ENCODE measurements at regions not wholly inside any gene's neighbourhood (a gene's known extent, or its start where the extent isn't known, plus 50 kb on each side); places are given as distances from the start of the nearest gene placed in this dataset.
A peak's percentile ranks its signal among the peaks of the same experiment; 100 is the strongest.

GRCh38 chr3:107235928-107236315, 141.3 kb upstream of the CCDC54 start:
- H3K9me3 ChIP-seq (ENCODE audit: control insufficient read depth in 2 of 2, insufficient read depth in 1 of 2, low read length in 1 of 2), result no peaks in the 10 kb centered on the region
- peaks cover 0 to 2% of the 10 kb centered on the region in 2 donors for H3K27me3 ChIP-seq (ENCODE audit: control insufficient read depth in 2 of 2, insufficient read depth in 1 of 2, low read length in 1 of 2)
- H3K36me3 ChIP-seq (ENCODE audit: control insufficient read depth in 2 of 2, insufficient read depth in 2 of 2, low read length in 1 of 2), result no peaks in the 10 kb centered on the region
- peak; percentile 42 to 87 (median 60) for DNase-seq (ENCODE audit: low read depth in 6 of 9, low spot score in 9 of 9)
- H3K4me1 ChIP-seq (ENCODE audit: control insufficient read depth in 2 of 2, insufficient read depth in 2 of 2, low read length in 2 of 2), result peaks cover 0 to 7% of the 10 kb centered on the region in 2 donors
- WGBS, result 11% methylated on average over 5 of the region's 5 CpGs
- no peak overlapping the region for H3K27ac ChIP-seq (ENCODE audit: low read depth in 1 of 2, low read length in 1 of 2)
- H3K4me3 ChIP-seq (ENCODE audit: low read length in 2 of 2), result peak overlapping the region in 1 of 2 donors; percentile 24

GRCh38 chr3:107236655-107237337, 140.4 kb upstream of the CCDC54 start:
- H3K27me3 ChIP-seq (ENCODE audit: control insufficient read depth in 2 of 2, insufficient read depth in 1 of 2, low read length in 1 of 2), result peaks cover 0 to 4% of the 10 kb centered on the region in 2 donors
- 96% methylated on average over 4 of the region's 4 CpGs for WGBS

GRCh38 chr3:107238787-107239186, 138.5 kb upstream of the CCDC54 start:
- peaks cover 0 to 12% of the 10 kb centered on the region in 2 donors for H3K4me1 ChIP-seq (ENCODE audit: control insufficient read depth in 2 of 2, insufficient read depth in 2 of 2, low read length in 2 of 2)
- H3K27ac ChIP-seq (ENCODE audit: low read depth in 1 of 2, low read length in 1 of 2), result no peak overlapping the region
- no peak overlapping the region for H3K4me3 ChIP-seq (ENCODE audit: low read length in 2 of 2)
- H3K36me3 ChIP-seq (ENCODE audit: control insufficient read depth in 2 of 2, insufficient read depth in 2 of 2, low read length in 1 of 2), result no peaks in the 10 kb centered on the region
- peaks cover 0 to 4% of the 10 kb centered on the region in 2 donors for H3K27me3 ChIP-seq (ENCODE audit: control insufficient read depth in 2 of 2, insufficient read depth in 1 of 2, low read length in 1 of 2)
- WGBS, result 96% methylated on average over 2 of the region's 2 CpGs
- H3K9me3 ChIP-seq (ENCODE audit: control insufficient read depth in 2 of 2, insufficient read depth in 1 of 2, low read length in 1 of 2), result no peaks in the 10 kb centered on the region
- DNase-seq (ENCODE audit: low read depth in 6 of 9, low spot score in 9 of 9), result no peak

More at GRCh38 chr3:107236655-107237337, 140.4 kb upstream of the CCDC54 start:
- H3K4me3 ChIP-seq (ENCODE audit: low read length in 2 of 2), result no peak overlapping the region
- no peak overlapping the region for H3K27ac ChIP-seq (ENCODE audit: low read depth in 1 of 2, low read length in 1 of 2)
- H3K36me3 ChIP-seq (ENCODE audit: control insufficient read depth in 2 of 2, insufficient read depth in 2 of 2, low read length in 1 of 2), result no peaks in the 10 kb centered on the region
- no peaks in the 10 kb centered on the region for H3K9me3 ChIP-seq (ENCODE audit: control insufficient read depth in 2 of 2, insufficient read depth in 1 of 2, low read length in 1 of 2)
- DNase-seq (ENCODE audit: low read depth in 6 of 9, low spot score in 9 of 9), result no peak
- H3K4me1 ChIP-seq (ENCODE audit: control insufficient read depth in 2 of 2, insufficient read depth in 2 of 2, low read length in 2 of 2), result peaks cover 0 to 12% of the 10 kb centered on the region in 2 donors

- WGBS, result 96% methylated on average over 4 of the region's 4 CpGs
- Histone ChIP-seq H3K4me3 (ENCODE audit: low read length in 2 of 2) (no peak overlapping the region), H3K36me3 (ENCODE audit: control insufficient read depth in 2 of 2, insufficient read depth in 2 of 2, low read length in 1 of 2) (no peaks in the 10 kb centered on the region), H3K4me1 (ENCODE audit: control insufficient read depth in 2 of 2, insufficient read depth in 2 of 2, low read length in 2 of 2) (peaks cover 0 to 12% of the 10 kb centered on the region in 2 donors), H3K27me3 (ENCODE audit: control insufficient read depth in 2 of 2, insufficient read depth in 1 of 2, low read length in 1 of 2) (peaks cover 0 to 4% of the 10 kb centered on the region in 2 donors), H3K27ac (ENCODE audit: low read depth in 1 of 2, low read length in 1 of 2) (no peak overlapping the region), H3K9me3 (ENCODE audit: control insufficient read depth in 2 of 2, insufficient read depth in 1 of 2, low read length in 1 of 2) (no peaks in the 10 kb centered on the region)
- DNase-seq (ENCODE audit: low read depth in 6 of 9, low spot score in 9 of 9), result no peak
Observed at GRCh38 chr3:107239703-107240102, 137.5 kb upstream of the CCDC54 start.

- peak overlapping the region; percentile 65 to 81 for H3K4me3 ChIP-seq (ENCODE audit: low read length in 2 of 2)
- no peaks in the 10 kb centered on the region for H3K9me3 ChIP-seq (ENCODE audit: control insufficient read depth in 2 of 2, insufficient read depth in 1 of 2, low read length in 1 of 2)
- WGBS, result under 1% methylated on average over 59 of the region's 59 CpGs
- peaks cover 0 to 12% of the 10 kb centered on the region in 2 donors for H3K4me1 ChIP-seq (ENCODE audit: control insufficient read depth in 2 of 2, insufficient read depth in 2 of 2, low read length in 2 of 2)
- DNase-seq (ENCODE audit: low read depth in 6 of 9, low spot score in 9 of 9), result peak; percentile 29 to 86 (median 64)
- no peaks in the 10 kb centered on the region for H3K36me3 ChIP-seq (ENCODE audit: control insufficient read depth in 2 of 2, insufficient read depth in 2 of 2, low read length in 1 of 2)
- peaks cover 0 to 4% of the 10 kb centered on the region in 2 donors for H3K27me3 ChIP-seq (ENCODE audit: control insufficient read depth in 2 of 2, insufficient read depth in 1 of 2, low read length in 1 of 2)
- H3K27ac ChIP-seq (ENCODE audit: low read depth in 1 of 2, low read length in 1 of 2), result no peak overlapping the region
Observed at GRCh38 chr3:107240183-107241091, 136.8 kb upstream of the CCDC54 start.

- H3K27ac ChIP-seq (ENCODE audit: low read depth in 1 of 2, low read length in 1 of 2), result no peak overlapping the region
- WGBS, result 8% methylated on average over 7 of the region's 7 CpGs
- H3K4me1 ChIP-seq (ENCODE audit: control insufficient read depth in 2 of 2, insufficient read depth in 2 of 2, low read length in 2 of 2), result peaks cover 0 to 12% of the 10 kb centered on the region in 2 donors
- H3K4me3 ChIP-seq (ENCODE audit: low read length in 2 of 2), result peak overlapping the region; percentile 65 to 81
- H3K9me3 ChIP-seq (ENCODE audit: control insufficient read depth in 2 of 2, insufficient read depth in 1 of 2, low read length in 1 of 2), result no peaks in the 10 kb centered on the region
- peak in 3 of 9 donors; percentile 13 to 45 (median 20) for DNase-seq (ENCODE audit: low read depth in 6 of 9, low spot score in 9 of 9)
- peaks cover 0 to 4% of the 10 kb centered on the region in 2 donors for H3K27me3 ChIP-seq (ENCODE audit: control insufficient read depth in 2 of 2, insufficient read depth in 1 of 2, low read length in 1 of 2)
- no peaks in the 10 kb centered on the region for H3K36me3 ChIP-seq (ENCODE audit: control insufficient read depth in 2 of 2, insufficient read depth in 2 of 2, low read length in 1 of 2)
Observed at GRCh38 chr3:107241217-107241616, 136.0 kb upstream of the CCDC54 start.

- Histone ChIP-seq H3K4me3 (ENCODE audit: low read length in 2 of 2) (no peak overlapping the region), H3K9me3 (ENCODE audit: control insufficient read depth in 2 of 2, insufficient read depth in 1 of 2, low read length in 1 of 2) (no peaks in the 10 kb centered on the region), H3K4me1 (ENCODE audit: control insufficient read depth in 2 of 2, insufficient read depth in 2 of 2, low read length in 2 of 2) (peaks cover 0 to 12% of the 10 kb centered on the region in 2 donors), H3K36me3 (ENCODE audit: control insufficient read depth in 2 of 2, insufficient read depth in 2 of 2, low read length in 1 of 2) (no peaks in the 10 kb centered on the region), H3K27ac (ENCODE audit: low read depth in 1 of 2, low read length in 1 of 2) (no peak overlapping the region), H3K27me3 (ENCODE audit: control insufficient read depth in 2 of 2, insufficient read depth in 1 of 2, low read length in 1 of 2) (peaks cover 0 to 4% of the 10 kb centered on the region in 2 donors)
- no peak for DNase-seq (ENCODE audit: low read depth in 6 of 9, low spot score in 9 of 9)
- whole genome bisulfite sequencing, result 97% methylated on average over 8 of the region's 8 CpGs
Observed at GRCh38 chr3:107242579-107242978, 134.7 kb upstream of the CCDC54 start.

GRCh38 chr3:107247116-107247515, 130.1 kb upstream of the CCDC54 start:
- no peak for DNase-seq (ENCODE audit: low read depth in 6 of 9, low spot score in 9 of 9)
- Histone ChIP-seq H3K9me3 (ENCODE audit: control insufficient read depth in 2 of 2, insufficient read depth in 1 of 2, low read length in 1 of 2) (no peaks in the 10 kb centered on the region), H3K36me3 (ENCODE audit: control insufficient read depth in 2 of 2, insufficient read depth in 2 of 2, low read length in 1 of 2) (no peaks in the 10 kb centered on the region), H3K4me1 (ENCODE audit: control insufficient read depth in 2 of 2, insufficient read depth in 2 of 2, low read length in 2 of 2) (no peaks in the 10 kb centered on the region), H3K27ac (ENCODE audit: low read depth in 1 of 2, low read length in 1 of 2) (no peak overlapping the region), H3K27me3 (ENCODE audit: control insufficient read depth in 2 of 2, insufficient read depth in 1 of 2, low read length in 1 of 2) (no peaks in the 10 kb centered on the region), H3K4me3 (ENCODE audit: low read length in 2 of 2) (no peak overlapping the region)
- WGBS, result over 99% methylated on average over 2 of the region's 2 CpGs

GRCh38 chr3:107249132-107249531, 128.1 kb upstream of the CCDC54 start:
- no peak overlapping the region for H3K4me3 ChIP-seq (ENCODE audit: low read length in 2 of 2)
- WGBS, result 88% methylated on average over 2 of the region's 2 CpGs
- no peak overlapping the region for H3K27ac ChIP-seq (ENCODE audit: low read depth in 1 of 2, low read length in 1 of 2)
- no peaks in the 10 kb centered on the region for H3K9me3 ChIP-seq (ENCODE audit: control insufficient read depth in 2 of 2, insufficient read depth in 1 of 2, low read length in 1 of 2)
- H3K36me3 ChIP-seq (ENCODE audit: control insufficient read depth in 2 of 2, insufficient read depth in 2 of 2, low read length in 1 of 2), result no peaks in the 10 kb centered on the region
- no peaks in the 10 kb centered on the region for H3K4me1 ChIP-seq (ENCODE audit: control insufficient read depth in 2 of 2, insufficient read depth in 2 of 2, low read length in 2 of 2)
- no peaks in the 10 kb centered on the region for H3K27me3 ChIP-seq (ENCODE audit: control insufficient read depth in 2 of 2, insufficient read depth in 1 of 2, low read length in 1 of 2)
- DNase-seq (ENCODE audit: low read depth in 6 of 9, low spot score in 9 of 9), result no peak
